GM19467 (cell line): ENCODE measurements at regions not wholly inside any gene's neighbourhood (a gene's known extent, or its start where the extent isn't known, plus 50 kb on each side); places are given as distances from the start of the nearest gene placed in this dataset.
"Not testable (repeated sequence)": the region's sequence is repeated elsewhere in the genome, so short reads cannot be mapped to it uniquely, and the experiment has no call there.

Experiments used
- ATAC-seq: cut with Tn5 transposase; IDR thresholded peaks from one replicate; pipeline ENCODE4 v1.9.1; 2021; ENCODE audit warnings: mild to moderate bottlenecking, moderate library complexity; ENCODE audit not compliant: unreplicated experiment

GRCh38 chr6:145539831-145540230 lies 195.5 kb downstream of the EPM2A start:
- no peak for ATAC-seq

- no peak for ATAC-seq
Measured at GRCh38 chr6:145540741-145541140, 194.6 kb downstream of the EPM2A start.

- ATAC-seq = no peak
Measured at GRCh38 chr6:145544041-145544440, 191.3 kb downstream of the EPM2A start.

- no peak for ATAC-seq
Measured at GRCh38 chr6:145544514-145544913, 190.8 kb downstream of the EPM2A start.

DNA sequence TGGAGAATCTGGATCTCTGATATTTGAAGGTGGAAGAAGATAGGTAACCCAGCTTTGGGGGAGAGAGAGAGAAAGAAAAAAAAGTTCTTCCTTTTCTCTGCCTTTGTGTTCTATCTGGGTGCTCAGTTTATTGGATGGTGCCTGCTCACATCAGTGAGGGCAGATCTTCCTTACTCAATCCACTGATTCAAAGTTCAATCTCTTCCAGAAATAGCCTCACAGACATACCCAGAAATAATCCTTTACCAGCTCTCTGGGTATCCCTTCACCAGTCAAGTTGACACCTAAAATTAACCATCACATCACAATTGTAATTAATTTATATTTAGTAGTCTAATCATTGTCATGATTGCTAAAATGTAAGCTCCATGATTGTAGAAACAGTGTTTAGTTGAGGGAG lies 189.1 kb downstream of the EPM2A start:
- no peak for ATAC-seq

DNA sequence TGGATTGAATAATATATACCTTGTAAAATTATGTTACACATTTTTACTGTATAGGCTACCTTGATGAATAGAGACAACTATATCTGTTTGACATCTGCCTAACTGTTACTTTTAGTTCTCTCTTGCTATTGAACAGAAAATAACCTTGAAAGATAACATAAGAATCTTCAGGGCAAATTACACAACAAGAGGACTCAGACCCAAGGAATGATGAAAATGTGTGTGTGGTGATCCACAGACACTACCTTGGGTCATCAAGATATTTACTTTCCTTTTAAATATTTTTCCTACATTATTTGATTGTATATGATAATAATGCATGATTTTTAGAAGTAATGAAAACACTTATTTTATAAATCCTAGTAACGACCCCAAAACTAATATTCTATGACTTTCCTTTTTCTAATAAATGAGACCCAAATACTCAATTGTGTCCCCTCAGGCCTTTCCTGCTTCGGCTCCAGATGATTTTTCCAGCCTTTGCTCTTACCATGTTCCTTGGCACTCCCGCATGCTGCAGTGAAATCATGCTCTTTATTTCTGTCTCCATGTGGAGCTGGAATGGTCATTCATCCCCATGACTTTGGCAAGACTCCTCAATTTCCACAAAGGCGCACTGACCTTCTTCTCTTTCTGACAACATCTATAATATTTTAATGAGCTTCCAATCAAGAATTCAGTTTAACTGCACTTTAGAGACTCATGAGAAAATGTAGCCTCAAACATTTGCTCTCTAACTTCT lies 187.6 kb downstream of the EPM2A start:
- ATAC-seq = no peak

DNA sequence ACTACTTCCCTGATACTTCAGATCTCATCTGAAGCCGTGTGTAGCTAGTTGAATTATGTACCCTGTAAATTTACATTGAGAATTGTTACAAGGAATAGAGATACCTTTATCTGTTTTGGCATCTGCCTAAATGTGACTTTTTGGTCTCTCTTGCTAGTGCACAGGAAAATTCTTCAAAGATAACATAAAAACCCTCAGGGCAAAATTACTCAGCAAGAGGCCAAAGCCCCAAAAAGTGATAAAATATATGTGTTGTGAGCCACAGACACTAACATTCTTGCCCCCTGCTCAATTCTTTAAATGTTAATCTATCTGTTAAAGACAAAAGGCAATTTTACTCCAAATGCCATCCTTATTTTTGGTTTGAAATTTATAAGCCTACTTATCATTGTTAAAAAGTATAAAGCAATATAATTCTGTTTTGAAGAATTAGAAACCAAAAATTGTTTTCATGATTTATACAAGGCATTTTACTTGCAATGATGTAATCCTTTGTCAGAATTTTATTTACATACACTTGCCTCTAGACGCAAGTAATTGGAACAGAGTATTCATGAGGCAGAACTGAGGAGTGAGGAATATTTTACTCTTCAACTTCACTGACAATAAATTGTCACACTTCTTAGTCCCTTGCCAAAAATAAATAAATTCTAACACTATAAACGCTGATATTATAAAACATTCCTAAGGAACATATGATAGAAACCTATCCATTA lies 186.2 kb downstream of the EPM2A start:
- no peak for ATAC-seq

- no peak for ATAC-seq
Measured at GRCh38 chr6:145551164-145551563, 184.2 kb downstream of the EPM2A start.

GRCh38 chr6:145555084-145555483 lies 180.2 kb downstream of the EPM2A start:
- no peak for ATAC-seq

DNA sequence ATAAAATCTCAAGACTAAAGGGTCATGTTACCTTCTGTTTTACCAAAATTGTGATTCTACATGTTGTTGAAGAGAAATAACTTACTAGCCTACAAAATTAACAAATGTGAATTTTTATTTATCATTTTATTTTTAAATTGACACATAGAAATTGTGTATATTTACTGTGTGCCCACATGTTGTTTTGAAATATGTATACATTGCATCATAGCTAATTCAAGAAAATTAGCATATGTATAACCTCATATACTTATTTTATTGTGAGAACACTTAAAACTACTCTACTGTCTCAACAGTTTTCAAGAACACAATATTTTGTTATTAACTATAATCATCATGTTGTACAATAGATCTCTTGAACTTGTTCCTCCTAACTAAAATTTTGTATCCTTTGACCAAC lies 177.8 kb downstream of the EPM2A start:
- no peak for ATAC-seq

DNA sequence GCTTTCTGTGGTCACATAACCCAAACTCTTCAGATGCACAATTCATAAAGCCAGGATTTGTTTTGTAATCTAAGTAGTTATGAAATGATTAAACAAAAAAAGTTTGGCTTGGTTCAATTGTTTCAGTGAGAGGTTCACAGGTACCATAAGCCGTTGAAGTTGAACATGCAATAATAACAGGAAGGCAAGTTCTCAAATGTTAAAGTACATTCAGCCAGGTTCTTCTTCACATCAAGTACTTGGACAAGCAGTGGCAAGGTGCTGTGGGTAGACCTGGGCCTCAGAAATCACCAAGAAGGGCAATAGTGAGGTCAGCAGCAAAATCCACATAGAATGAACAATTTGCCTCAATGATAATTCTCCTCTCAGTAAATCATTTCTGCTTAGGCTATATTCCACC lies 175.5 kb downstream of the EPM2A start:
- no peak for ATAC-seq

- no peak for ATAC-seq
Measured at GRCh38 chr6:145561095-145562072, 173.9 kb downstream of the EPM2A start.

GRCh38 chr6:145562771-145563615 lies 172.3 kb downstream of the EPM2A start:
- ATAC-seq = no peak

GRCh38 chr6:145564553-145564952 lies 170.8 kb downstream of the EPM2A start:
- no peak for ATAC-seq

DNA sequence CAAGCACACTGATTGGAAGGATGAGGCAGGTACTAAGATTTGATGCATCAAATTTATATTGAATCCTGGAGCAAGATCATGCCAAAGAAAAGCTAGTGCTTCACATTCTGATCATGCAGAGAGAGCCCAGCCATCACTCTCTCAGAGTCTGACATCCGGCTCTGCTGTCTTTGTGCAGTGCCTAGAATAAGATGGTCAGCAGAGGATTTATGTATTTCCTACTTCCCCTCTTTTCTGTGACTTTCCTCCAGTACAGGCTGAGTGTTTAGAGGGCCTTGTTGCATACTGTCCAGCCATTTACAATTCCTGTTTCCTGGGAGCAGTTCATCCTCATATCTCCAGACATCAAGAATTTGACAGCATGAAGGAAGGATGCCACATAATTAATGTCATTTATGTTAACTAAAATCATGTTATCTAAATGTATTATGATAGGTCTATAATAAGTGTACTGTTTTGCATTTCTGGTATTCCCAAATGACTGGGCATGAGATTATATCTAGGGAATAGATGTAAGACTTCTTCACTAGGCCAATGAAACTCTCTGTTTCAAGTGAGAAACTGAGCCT lies 167.6 kb downstream of the EPM2A start:
- ATAC-seq = no peak

DNA sequence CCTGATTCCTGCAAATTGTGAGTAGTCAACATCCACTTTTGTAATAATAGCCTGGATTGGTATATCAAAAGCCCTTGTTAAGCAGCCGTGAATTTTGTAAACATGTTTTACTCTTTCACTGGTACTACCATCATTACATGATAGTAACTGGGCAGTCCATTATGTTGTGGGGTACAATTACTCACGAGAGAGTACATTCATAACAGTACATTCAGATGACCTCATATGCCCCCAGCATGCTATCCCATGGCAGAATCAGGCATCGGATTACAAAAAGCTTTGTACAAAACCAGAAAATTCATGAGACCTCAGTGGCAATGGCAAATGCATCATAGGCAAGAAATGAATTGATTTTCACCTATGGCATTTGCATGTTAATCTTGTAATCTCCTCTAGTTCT lies 166.2 kb downstream of the EPM2A start:
- ATAC-seq = no peak

- ATAC-seq = not testable (repeated sequence)
Measured at GRCh38 chr6:145570336-145570735, 165.0 kb downstream of the EPM2A start.

DNA sequence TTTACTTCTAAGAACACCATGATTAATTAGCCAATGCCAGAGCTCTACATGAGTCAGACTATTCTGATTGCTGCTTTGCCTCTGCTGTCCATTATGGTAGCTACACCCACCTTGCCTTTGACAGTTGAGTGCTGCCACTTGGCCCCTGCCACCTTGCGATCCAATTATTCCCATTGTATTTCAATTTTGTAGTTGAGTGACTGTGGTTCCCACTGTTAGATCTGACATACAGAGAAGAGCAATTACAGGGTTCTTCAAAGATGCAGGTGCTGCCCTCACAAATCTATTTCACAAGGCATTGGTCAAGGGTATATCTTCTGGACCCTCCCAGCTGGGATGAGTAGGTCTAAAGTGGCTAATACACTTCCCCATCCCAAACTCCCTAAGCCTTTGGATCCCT lies 161.1 kb downstream of the EPM2A start:
- ATAC-seq = not testable (repeated sequence)
